HG02852 (cell line): ENCODE measurements at regions not wholly inside any gene's neighbourhood (a gene's known extent, or its start where the extent isn't known, plus 50 kb on each side); places are given as distances from the start of the nearest gene placed in this dataset.

ENCODE experiments used
- ATAC-seq: cut with Tn5 transposase; IDR thresholded peaks from one replicate; pipeline ENCODE4 v1.9.1; 2021; ENCODE audit warnings: mild to moderate bottlenecking, moderate library complexity; ENCODE audit not compliant: unreplicated experiment

DNA sequence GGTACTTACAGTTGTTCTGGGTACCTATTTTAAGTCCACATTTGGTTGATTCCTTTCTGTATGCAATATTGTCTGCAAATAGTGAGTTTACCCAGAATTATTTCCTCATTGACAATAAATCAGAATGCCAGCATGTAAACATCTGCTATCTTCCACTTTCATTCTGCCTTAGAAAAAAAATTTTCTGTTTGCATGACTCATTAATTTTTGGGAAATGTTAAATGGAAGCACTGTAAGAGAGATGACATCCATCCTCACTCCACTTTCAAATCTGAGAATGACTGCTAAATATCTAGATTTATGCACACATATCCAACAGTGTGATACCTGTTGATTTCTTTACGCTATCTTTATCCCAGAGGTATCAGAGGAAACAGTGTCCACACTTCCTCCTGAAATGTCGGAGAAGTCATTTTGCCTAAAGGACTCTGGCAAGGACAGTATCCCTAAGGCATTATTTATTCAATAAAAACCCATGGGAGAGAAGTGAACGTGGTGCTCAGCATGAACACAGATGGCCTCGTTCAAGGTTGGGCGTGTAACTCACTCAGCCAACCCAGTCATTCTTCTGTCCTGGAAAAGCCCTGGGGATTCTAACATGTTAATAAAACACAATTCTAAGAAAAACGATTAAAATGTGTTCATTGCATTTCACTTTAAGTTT lies 780.9 kb downstream of the QKI start:
- ATAC-seq, result no peak

DNA sequence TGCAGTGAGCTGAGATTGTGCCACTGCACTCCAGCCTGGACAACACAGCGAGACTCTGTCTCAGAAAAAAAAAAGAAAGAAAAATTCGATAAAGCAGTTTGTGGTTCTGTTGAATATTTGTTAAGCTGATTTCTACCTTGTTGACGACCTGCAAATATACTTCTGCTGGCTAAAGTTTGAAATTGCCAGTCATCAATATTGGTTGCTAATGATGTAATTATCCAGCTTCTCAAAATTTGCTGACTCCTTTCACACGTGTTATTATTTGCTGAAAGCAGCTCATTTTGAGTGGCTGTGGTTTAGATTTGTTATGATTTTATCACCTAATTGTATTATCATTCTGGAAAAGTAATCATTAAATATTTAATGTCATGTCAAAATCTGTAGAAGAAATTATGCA lies 774.3 kb downstream of the QKI start:
- no peak for ATAC-seq

DNA sequence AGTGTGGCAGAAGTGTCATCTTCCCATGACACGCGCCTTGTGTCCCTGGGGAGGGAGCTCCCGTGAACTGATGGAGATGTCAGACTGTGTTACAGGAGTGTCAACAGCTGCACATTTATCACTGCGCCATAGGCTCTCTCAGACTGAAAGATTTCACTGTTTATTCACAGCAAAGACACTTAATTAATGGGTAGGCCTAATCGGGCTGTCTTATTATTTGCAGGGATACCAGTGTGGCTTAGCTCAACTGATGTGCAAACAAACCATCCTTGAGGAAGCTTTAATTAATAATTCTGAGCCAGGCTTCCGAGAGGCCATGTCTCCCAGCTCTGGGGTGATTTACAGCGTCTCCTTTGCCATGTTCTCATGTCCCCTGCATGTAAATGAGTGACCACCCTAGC lies 771.0 kb downstream of the QKI start:
- no peak for ATAC-seq

DNA sequence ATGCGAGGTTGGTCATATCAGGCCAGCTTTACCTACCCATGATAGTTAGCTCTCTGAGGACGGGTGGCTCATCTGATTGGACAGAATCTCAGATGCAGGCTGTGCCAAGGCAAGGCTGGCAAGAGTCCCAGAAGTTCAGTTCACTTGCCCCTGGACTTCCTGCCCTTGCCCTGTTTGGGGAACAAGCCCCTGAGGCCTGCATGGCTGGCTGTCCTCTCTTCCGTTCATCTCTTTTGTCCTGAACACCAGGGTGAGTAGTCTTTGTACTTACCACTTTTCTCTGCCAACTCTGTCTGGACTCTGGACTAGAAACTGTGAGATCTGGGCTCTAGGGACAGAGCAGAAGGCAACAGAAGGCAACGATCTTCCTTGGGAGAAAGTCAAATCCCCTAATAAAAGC lies 769.9 kb downstream of the QKI start:
- no peak for ATAC-seq

DNA sequence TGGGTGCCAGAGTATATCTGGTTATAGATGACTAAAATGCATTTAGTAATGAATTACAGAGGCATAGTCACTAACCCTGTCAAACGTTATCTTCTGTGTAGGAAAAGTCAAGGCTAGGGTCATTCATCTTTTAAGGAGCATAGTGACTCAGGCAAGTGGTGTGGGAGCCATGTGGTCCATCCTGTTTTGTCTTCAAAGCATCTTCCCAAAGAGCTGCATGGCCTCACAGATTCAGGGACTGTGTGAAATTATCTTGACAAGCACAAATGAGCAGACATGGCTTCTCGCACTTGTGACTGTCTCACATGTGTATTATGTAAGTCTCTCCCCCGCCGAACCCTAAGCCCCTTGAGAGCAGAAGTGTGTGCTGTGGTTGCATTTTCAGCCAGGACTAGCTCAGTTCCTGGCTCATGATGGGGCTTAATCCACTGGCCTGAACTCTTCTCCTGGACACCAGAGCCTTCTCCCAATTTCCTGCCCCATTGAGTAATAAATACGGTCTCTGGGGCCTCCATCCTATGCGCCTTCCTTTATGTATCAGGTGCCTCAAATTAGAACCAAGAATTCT lies 769.1 kb downstream of the QKI start:
- no peak for ATAC-seq

DNA sequence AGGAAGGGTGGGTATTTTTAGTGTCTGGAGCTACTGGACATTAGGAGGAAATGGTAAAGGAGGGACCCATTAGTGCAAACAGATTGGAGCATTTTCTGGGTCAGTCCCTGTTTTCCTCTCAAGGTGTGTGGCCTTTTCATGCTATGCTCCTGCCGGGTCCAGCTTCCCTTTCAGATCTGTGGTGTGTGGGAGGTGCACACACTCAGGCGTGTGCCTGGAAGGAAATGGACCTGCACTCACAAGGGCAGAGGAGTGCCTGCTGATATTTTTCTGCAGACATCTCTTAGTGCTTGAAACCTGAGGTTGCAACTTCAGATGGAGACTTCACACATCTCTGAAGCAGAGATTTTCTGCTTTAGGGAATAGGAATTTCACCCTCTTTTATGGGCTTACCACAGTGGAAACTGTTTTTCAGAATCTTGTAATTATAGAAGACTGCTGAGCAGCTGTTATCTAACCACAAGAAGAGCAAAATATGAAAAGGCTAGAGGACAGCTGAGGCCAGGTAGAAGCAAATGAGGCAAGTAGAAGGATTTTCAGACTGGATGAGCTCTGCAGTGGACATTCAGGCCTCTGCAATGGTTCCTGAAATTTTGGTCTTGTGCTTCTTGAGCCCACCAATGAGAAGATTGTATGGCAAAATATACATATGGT lies 764.3 kb downstream of the QKI start:
- ATAC-seq, result no peak

DNA sequence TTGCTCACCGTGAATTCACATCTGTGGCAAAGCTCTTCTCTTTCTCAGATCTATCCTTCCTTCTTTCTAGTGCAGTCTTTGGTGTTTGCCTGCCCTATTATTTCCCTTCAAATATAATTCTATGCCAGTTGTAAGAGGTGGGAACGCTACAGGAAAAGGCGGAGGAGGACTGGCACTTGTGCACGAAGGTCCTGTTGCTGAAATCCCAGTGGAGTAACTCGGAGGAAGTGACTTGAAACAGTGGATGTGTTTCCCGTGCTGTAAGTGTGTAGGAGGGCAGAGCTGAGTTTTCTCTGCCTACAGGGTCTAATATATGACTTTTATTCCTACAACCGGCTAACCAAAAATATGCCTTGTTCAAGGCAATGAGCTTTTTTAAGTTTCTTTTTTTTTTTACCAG lies 754.8 kb downstream of the QKI start:
- no peak for ATAC-seq

DNA sequence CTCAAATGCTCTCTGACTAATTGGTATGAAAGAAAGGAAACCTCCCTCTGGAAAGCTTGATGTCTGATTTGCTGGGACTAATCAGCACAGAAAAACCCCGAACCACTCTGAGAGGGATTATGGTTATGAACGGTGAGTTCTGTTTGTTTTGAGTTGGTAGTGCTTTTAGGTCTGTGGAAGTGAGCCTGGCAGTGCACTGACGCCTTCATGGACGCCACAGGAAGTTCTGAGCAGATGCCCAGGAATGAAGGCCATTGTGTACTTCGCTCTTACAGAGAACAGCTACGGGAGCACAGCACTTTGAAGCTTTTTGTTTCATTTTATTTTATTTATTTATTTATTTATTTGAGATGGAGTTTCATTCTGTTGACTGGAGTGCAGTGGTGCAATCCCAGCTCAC lies 754.1 kb downstream of the QKI start:
- no peak for ATAC-seq

DNA sequence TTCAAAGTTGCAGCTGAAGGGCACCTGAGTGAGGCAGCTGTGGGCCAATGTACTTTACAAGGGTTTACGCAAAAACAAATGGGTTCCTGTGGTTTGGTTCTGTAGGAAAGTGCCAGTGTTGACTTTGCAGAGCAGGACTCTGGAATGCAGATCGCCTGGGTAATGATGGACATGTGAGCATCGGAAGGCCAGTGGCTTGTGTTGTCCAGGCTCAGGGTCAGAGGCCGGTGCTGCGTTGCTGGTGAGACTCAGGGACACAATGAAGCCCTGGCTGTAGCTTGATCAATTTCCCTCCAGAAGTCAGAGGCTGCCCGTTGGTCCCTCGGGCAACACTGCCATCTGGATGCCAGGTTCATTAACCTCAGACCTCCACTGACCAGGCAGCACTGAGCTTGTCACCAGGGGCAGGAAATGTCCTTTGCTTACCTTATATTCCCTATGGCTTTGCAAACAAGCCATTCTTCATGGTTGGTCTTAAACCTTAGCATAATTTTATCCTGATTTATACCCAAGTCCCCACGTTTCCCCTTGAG lies 753.4 kb downstream of the QKI start:
- no peak for ATAC-seq

DNA sequence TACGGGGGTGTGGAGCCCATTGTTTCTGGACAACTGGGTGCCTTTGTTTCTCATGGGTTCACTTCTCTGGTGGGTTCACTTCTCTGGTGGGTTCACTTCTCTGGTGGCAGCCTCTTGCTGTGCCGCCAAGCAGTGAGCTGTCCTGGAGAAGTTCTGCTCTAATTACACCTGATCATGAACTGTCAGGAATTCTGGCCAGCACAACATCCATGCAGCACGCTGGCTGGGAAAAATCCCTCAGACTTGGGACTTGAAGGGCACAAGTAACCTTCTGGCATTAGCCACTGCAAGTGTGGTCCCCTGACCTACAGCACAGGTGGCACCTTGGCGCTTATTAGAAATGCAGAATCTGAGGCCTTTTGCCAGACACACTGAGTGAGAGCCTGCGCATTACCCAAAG lies 752.5 kb downstream of the QKI start:
- ATAC-seq, result no peak

DNA sequence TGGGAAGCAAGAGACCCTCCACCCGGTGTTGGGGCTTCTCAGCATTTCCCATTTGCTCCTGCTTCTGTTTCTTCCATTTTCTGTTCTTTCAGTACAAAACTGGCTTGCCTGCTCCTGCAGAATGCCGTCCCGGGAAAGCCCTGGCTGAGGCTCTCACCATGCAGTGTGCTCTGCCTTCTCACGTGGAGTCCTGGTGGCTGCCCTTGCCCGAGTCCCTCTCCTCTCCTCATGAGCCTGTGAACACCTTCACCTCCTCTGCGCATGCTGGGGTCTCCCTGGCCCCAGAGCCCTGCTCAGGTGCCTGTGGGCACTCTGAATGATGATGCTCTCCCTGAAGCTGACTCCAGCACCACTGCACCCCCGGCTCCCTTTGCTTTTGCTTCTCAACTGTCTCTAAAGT lies 752.0 kb downstream of the QKI start:
- no peak for ATAC-seq

DNA sequence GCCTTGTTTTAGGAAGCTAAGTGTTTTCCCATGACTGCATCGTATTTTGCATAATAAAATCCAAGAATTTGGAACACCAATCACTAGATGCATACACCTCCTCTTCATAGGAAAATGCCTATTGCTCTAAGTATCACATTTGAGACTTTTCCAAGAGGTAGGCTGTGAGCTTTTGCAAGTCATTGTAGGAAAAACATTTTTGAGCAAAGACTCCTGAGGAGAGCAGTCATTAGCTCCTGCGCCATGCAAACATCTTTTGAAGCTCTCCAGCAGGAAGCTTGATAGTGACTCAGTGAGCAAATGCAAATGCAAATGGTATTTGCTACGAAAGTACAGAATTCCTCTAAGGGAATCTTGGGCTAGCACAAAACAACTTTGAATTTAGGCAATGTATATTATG lies 750.4 kb downstream of the QKI start:
- ATAC-seq, result no peak

DNA sequence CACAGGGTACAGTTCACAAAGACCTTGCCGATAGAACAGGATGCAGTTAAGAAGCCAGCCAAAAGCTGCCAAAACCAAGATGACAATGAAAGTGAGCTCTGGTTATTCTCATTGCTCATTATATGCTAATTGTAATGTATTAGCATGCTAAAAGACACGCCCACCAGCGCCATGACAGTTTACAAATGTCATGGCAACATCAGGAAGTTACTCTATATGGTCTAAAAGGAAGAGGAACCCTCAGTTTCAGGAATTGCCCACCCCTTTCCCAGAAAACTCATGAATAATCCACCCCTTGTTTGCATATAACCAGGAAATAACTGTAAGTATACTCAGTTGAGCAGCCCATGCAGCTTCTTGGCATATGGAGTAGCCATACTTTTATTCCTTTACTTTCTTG lies 748.7 kb downstream of the QKI start:
- ATAC-seq, result no peak

DNA sequence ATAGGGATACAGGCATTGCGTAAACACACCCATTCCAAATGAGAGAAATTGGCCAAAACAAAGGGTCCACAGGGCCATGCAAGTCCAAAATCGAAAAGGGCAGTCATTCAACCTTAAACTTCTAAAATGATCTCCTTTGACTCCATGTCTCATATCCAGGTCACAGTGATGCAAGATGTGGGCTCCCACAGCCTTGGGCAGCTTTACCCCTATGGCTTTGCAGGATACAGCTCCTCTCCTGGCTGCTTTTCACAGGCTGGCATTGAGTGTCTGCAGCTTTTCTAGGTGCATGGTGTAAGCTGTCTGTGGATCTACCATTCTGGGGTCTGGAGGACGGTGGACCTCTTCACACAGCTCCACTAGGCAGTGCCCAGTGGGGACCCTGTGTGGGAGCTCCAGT lies 744.5 kb downstream of the QKI start:
- ATAC-seq, result no peak

DNA sequence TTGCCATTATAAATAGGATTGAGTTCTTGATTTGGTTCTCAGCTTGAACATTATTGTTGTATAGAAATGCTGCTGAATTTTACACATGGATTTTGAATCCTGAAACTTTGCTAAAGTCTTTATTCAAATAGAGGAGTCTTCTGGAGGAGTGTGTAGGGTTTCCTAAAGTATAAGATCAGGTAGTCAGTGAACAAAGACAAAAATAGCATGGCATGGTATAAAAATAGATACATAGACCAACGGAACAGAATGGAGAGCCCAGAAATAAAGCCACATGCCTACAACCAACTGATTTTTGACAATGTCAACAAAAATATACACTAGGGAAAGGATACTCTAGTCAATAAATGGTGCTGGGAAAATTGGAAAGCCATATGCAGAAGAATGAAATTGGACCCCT lies 740.1 kb downstream of the QKI start:
- no peak for ATAC-seq

DNA sequence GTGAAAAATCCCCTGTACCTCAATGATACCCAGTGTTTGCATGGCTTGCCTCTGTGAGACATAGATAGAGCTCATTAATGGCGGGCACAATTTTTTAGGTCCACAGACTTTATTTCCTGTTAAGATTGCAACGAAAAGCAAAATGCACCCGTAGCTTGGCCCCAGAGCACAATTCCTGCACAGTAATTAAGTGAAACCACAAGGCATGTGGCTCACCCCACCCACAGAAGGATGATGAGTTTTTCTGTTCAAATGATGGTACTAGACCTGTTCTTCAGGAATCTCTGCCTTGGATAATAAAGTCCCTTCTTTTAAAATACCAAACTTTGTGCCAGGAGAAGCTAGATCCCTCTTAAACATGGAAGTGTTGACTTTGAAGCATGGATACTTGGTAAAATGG lies 738.1 kb downstream of the QKI start:
- ATAC-seq, result no peak

DNA sequence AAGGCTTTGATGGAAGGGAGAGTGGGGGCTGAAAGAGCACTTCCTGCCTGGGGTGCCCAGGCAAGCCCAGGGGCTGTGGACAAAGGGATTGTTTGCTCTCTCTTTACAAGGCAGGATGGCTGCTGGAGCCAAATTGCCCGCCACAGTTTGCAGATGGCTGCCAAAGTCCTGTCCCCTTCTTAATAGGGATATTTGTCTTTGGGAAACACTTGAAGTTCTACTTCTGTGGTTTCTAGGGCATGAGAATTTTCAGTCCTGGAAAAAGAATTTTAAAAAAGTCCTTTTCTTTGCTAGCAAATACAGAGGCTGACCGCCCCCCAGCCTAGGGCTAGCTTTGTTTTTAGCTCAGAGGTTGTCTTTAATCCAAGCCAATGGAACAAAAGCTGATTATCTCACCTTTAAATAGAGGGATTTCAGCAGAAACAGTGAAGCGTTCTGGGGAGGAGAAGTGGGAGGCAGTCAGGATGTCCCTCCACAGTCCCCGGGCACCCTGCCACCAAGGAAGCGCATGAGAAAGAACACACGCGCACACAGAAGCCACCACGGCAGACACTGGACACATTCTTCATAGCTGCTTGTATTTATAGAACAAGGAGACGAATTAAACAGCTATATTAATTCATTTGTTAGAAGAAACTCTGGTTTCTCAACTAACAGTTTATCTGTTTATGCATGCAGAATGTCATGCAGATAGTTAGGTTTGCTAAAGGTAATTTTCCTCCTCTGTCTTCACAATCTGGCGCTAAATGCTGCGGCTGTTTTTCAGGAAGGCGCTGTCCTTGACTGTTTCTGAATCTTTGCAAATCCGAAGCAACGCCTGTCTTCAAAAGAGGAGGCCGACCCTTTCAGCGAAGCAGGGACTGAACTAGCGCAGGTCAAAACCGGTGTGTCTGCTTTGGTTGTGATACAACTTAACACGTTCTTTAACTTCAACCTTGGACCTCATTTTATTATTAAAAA lies 736.9 kb downstream of the QKI start:
- no peak for ATAC-seq

DNA sequence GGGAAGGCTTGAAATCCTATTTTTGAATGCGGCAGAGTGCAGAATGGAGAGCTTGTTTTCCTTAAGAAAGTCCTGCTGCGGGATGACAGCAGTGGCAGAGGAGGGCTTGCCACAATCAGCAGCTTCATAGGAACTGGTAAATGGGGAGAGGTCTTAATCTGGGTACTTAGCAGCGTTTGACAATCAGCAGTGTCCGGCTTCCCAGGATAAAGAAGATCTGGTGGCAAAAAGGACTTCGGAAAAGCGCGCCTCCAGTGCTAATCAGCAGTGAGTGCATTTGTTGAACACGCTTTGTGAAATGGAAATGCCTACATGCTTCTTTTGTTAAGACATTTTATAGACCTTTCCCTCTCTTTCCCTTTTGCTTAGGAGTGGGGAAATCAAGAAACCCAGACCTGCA lies 735.7 kb downstream of the QKI start:
- no peak for ATAC-seq

DNA sequence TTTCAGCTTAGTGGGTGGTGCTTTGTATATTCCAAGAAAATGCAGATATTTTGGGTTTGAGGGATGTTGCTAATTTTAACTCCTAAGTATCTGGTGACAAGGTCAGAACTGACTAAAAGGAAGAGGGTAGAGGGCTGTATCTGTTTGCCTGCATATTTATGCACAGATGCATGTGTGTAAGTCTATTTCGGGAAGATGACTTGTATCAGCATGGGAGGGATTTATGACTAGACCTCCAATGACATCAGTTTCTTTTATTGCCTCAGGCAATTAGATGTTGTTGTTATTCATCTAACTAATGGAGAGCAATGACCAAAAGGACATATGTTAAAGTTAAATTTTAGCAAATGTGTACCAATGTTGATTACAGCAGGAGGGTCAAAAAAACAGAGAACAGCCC lies 734.3 kb downstream of the QKI start:
- no peak for ATAC-seq

DNA sequence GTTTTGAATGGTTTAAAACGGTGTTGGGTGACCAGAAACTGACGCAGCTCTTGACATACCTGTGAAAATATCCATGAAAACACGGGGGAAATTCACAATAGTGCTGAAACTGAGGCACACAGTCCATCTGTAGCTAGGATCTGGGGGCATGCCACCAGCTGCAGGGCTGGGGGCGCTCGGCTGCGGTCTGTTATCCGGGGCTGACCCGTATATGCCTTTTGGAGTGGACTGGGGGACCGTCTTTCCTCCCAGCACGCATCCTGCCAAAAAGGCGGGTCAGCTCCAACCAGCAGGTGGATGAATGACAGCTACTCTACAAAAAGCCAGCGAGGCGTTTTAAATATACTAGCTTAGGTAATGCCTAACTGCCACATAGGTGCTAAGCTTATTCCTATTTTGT lies 729.8 kb downstream of the QKI start:
- ATAC-seq, result no peak

DNA sequence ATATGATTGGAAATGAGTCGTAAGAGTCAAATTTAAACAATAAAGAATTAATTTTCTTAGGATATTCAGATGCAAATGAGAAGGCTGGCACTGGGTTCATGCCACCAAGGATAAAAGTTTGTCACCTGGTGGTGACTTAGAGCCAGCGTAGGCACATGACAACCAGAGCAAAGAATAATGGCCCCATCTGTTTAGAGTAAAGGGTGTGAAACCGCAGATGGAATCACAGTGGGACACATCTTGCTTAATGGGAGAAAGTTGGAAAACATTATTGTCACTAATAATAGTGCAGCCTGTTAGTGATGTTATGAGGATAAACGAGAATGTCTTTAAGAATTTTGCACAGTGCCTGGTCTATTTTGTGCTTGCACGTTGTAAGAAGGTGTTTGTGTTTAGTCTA lies 727.8 kb downstream of the QKI start:
- ATAC-seq, result no peak
